Upper lobe of left lung (tissue), 4 donors: ENCODE measurements at regions not wholly inside any gene's neighbourhood (a gene's known extent, or its start where the extent isn't known, plus 50 kb on each side); places are given as distances from the start of the nearest gene placed in this dataset.

Experiments
- POLR2A ChIP-seq, 4 donors: fragments of 450-650 bp; IDR thresholded peaks; one replicate each; pipeline ENCODE4 v1.5.1; 2016 to 2017; ENCODE audit warnings: antibody characterized with exemption in 4 of 4, mild to moderate bottlenecking in 2 of 4
- TF ChIP-seq, protein P1 (sequence below), 6 experiments: fragments of 450-650 bp in 4 of 6; fragments of 200-600 bp in 2 of 6; sonication (generic) in 2 of 6; IDR thresholded peaks; one replicate each; pipeline ENCODE4 v1.5.1; 2016 to 2019; ENCODE audit warnings: antibody characterized with exemption in 6 of 6

DNA sequence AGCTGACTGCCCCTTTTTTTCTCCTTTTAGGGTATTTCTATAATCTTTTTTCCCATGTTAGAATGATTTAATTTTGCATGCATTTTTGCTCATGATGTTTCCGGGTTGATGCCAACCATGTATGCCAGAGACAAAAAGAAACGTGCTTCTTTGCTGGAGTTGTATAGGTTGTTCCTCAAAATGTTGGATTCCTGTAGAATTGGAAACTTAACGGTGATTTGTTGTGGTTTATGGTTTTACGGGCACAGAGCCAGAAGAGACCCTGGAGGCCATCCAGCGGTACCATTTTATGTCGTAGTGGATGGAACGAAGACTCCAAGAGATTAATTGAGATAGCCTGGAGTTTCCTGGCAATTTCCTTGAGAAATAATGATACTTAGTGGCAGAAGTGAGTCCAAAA, 481.5 kb upstream of the RGMA start:
- TF ChIP-seq, protein P1, sequence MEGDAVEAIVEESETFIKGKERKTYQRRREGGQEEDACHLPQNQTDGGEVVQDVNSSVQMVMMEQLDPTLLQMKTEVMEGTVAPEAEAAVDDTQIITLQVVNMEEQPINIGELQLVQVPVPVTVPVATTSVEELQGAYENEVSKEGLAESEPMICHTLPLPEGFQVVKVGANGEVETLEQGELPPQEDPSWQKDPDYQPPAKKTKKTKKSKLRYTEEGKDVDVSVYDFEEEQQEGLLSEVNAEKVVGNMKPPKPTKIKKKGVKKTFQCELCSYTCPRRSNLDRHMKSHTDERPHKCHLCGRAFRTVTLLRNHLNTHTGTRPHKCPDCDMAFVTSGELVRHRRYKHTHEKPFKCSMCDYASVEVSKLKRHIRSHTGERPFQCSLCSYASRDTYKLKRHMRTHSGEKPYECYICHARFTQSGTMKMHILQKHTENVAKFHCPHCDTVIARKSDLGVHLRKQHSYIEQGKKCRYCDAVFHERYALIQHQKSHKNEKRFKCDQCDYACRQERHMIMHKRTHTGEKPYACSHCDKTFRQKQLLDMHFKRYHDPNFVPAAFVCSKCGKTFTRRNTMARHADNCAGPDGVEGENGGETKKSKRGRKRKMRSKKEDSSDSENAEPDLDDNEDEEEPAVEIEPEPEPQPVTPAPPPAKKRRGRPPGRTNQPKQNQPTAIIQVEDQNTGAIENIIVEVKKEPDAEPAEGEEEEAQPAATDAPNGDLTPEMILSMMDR (IDR thresholded peaks at IDR 0.05), result no peak
- no peak for TF ChIP-seq POLR2A (IDR thresholded peaks at IDR 0.05)
